Hepatocyte (in vitro differentiated cells): ENCODE measurements at regions not wholly inside any gene's neighbourhood (a gene's known extent, or its start where the extent isn't known, plus 50 kb on each side); places are given as distances from the start of the nearest gene placed in this dataset.

Source experiments
- CTCF ChIP-seq: fragments of 200-600 bp; sonication (generic); IDR thresholded peaks from 2 replicates; pipeline ENCODE4 v1.5.1; 2016; ENCODE audit warnings: antibody characterized with exemption, mild to moderate bottlenecking; ENCODE audit not compliant: poor library complexity
- EZH2 ChIP-seq: fragments of 200-600 bp; sonication (generic); IDR thresholded peaks from 2 replicates; pipeline ENCODE4 v1.6.1; 2016; ENCODE audit warnings: antibody characterized with exemption, mild to moderate bottlenecking, borderline replicate concordance
- EZH2phosphoT487 ChIP-seq: fragments of 200-600 bp; sonication (generic); IDR thresholded peaks from one replicate; pipeline ENCODE4 v1.6.1; 2018; ENCODE audit warnings: antibody characterized with exemption, mild to moderate bottlenecking, low read depth, moderate library complexity; ENCODE audit not compliant: unreplicated experiment, severe bottlenecking

GRCh38 chr11:29844031-29844430, 172.8 kb downstream of the KCNA4 start:
- TF ChIP-seq EZH2 (no peak), CTCF (no peak), EZH2phosphoT487 (no peak)
